Limb (tissue), 2 donors: ENCODE measurements at regions not wholly inside any gene's neighbourhood (a gene's known extent, or its start where the extent isn't known, plus 50 kb on each side); places are given as distances from the start of the nearest gene placed in this dataset.
A peak's percentile ranks its signal among the peaks of the same experiment; 100 is the strongest.

ENCODE experiments used
- DNase-seq, 2 donors: peaks; one replicate each; pipeline ENCODE4 v3.0.0-alpha.2; 2016; ENCODE audit errors: extremely low spot score in 2 of 2

DNA sequence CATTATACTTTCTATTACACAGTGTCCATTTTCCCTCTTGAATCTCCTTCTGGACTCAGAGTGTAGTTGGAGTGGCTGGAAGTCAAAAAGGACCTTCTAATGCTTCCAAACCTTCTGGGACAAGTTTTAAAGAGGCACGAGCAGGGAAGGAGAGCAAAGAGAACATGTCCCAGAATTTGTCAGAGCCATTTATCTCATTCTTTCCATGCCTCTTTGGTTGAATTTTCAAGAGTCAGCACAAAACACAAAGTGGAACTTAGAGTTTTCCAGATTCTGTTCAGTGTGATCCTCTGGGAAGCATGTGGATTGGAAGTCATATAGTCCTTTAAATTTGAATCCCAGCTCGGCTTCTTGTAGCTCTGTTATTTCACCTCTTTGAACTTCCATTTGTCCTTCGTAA is 138.2 kb upstream of the PWP1 start:
- DNase-seq = no peak

- no peak for DNase-seq
These were observed 135.7 kb upstream of the PWP1 start for GRCh38 chr12:107549651-107550480.

DNA sequence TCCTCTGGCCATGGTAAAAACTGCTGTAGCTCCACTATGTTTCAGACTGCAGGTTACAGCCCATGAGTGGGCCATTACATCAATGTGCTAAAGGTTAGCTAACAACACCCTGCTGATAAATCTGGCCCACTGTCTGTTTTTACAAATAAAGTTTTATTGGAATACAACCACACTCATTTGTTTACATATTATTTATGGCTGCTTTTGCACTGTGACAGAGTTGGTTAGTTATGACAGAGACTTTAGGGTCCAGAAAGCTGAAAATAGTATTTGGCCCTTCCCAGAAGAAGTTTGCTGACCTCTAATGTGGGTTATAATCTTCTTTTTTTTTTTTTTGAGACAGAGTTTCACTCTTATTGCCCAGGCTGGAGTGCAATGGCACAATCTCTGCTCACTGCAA is 134.2 kb upstream of the PWP1 start:
- no peak for DNase-seq

DNA sequence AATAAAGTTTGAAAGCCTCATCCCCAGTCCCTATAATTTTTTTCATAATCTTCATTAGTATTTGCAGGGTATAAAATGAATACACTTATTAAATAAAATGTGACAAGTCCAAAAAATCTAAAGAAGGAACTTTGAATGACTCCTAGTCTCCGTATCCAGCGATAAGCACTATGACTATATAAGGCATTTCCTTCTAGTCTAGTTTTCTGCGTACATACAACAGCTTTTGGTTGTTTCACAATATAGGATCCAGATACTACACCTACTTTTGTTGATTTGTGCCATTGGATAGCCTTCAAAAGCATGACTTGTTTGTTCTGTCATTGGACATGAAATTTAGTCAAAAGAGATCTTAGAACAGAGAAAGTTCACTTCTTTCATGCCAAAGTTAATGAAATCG is 133.3 kb upstream of the PWP1 start:
- no peak for DNase-seq

DNA sequence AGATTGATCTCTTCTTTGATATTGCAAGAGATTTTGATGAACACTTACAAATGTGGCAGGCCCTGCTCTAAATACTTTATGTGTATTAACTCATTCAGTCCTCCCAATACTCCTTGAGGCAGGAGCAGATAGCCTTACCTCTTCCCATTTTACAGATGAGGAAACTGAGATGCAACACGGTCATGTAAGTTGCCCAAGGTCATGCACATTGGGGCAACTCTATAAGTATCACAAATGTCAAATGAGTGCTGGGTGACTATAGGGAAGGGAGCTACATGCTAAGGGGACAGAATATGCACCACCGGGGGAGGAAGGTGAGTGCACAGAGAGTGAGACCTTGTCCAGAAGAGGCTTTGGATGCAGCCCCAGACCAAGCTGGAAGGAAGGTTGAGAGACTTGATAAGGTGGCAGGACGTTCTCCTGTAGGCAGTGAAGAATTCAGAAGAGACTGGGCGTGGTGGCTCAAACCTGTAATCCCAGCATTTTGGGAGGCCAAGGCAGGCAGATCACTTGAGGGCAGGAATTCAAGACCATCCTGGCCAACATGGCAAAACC is 132.3 kb upstream of the PWP1 start:
- DNase-seq = no peak

DNA sequence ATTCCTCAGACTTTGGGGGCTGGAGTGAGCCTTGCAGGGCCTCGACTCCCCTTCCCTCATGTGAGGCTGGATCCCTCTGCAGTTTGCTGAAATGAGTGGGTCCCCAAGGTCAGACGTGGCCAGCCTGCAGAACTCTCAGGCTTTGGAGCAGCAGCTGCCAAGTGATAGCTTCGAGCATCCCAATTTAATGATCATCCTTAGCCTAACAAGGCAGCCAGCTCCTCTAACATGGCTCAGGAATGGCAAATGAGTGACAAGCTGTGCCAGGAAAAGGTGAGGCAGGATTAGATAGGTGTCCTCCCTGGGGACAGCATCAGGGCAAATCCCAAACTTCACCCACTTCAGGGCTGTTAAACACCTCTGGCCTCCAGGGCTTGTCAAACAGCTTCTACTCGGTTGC is 130.7 kb upstream of the PWP1 start:
- DNase-seq = no peak

GRCh38 chr12:107557026-107557425 is 128.6 kb upstream of the PWP1 start:
- DNase-seq = no peak

DNA sequence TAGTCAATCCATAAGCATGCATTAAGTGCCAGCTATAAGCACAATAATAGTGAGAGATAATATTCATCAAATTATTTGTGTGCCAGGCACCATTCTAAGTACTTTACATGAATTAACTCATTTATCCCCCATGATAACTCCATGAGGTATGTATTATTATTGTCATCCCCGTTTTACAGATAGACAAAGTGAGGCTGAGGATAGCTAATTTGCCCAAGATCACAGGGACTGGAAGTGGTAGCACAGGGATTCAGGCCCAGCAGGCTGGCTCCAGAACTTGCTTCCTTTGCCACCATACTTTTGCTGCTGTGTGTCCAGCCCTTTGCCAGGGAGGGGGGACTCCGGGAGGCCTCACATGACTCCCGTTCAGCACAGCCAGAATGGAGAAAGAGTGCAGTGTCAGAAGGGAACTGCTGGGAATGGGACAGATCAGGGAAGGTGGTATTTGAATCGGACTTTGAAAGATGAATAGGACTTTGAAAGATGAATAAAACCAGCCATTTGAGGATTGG is 128.0 kb upstream of the PWP1 start:
- DNase-seq = no peak

- peak in 1 of 2 donors; percentile 13 for DNase-seq
These were observed 127.3 kb upstream of the PWP1 start for GRCh38 chr12:107558141-107558815.

DNA sequence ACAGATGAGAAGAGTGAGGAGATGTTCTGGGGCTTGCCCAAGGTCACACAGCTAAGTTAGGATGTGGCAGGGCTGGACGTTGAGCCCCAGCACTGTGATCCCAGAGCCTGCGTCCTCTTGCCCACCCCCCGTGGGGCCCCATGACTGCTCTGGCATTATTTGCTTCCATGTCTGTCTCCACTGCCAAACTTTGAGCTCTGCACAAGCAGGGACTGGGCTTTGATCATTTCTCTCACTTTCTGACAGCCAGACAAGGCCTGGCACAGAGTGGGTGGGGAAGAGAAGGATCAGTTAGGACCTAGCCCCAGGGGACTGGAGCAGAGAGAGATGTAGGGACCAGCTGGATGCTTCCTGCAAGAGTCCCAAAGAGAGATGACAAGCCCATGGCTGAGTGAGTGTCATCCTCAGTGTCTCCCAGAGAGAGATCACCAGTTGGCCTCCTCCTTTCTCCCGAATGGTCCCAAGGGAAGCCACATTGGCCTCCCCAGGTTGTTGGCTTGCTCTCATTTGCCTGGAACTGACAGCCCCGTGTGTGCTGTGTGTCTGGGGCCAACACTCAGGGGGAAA is 126.7 kb upstream of the PWP1 start:
- peak in 1 of 2 donors; percentile 24 for DNase-seq

DNA sequence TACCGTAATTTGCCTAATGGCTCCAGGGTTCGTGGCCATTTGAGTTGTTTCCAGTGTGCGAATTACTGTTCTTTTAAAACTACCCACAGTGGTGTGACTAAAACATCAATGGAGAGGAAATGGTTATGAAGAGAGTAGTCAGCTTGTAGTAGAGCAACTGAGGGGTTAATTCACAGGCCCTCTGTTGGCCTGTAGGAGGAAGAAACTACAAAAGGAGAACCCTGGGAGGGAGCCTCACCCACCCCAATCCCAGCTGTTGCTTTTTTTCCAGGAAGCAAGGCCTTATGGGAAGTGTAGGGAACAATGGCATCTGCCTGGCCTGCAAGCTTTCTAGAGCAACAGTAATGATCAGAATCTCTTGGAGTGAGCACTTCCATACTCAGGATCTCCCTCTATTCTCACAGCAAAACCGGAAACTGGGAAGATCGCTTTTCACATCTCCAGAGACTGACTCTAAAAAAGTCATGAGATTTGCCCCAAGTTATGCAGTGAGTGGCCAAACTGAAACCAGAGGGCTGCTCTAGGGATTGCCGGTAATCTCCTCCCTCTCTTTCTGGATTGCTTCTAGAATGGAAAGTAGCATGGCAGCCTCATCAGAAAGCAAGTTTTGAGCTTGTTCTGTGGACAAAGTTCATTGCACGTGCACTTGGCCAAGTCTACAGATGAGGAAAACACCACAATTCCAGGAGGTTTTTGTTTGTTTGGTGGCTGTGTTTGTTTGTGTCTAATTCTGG is 125.3 kb upstream of the PWP1 start:
- peak in 1 of 2 donors; percentile 20 for DNase-seq

DNA sequence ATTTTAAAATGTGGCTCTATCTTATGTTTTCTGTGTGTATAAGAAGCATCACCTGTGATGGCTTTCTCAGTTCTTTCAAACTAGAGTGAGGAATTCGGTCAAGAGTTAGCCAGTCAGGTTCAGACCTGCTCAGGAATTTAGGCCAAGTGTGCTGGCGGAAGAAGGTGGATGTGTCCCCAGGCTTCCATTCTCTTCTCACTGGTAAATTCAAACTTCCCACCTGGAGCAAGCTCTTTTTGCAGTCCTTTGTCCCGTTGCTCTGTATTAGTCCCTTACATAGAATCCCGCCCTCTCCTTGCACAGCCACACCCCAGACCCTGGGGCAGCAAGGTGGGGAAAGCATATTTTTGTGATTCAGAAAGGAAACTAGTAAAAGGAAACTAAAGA is 124.7 kb upstream of the PWP1 start:
- peak in 1 of 2 donors; percentile 21 for DNase-seq

DNA sequence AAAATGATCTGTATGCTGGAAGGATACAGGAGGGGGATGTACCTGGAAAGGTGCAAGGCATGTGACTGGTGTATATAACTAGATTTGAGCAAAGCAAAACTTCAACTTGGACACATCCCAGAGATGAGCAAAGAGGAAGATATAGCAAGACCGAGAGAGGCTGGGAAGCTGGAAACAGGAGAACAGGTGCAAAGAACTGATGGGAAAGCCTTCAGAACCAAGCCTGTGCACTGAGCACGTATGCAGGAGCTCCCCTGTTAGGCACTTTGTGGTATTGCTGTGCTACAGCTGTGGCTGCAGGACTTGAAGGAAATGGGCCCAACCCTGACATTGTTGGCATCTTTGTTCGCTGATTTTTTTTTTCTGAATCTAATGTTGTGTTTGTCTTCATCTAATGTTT is 120.7 kb upstream of the PWP1 start:
- no peak for DNase-seq

GRCh38 chr12:107565551-107565950 is 120.0 kb upstream of the PWP1 start:
- no peak for DNase-seq

GRCh38 chr12:107567876-107568619 is 117.6 kb upstream of the PWP1 start:
- DNase-seq = no peak

GRCh38 chr12:107568718-107569117 is 116.9 kb upstream of the PWP1 start:
- DNase-seq = no peak

DNA sequence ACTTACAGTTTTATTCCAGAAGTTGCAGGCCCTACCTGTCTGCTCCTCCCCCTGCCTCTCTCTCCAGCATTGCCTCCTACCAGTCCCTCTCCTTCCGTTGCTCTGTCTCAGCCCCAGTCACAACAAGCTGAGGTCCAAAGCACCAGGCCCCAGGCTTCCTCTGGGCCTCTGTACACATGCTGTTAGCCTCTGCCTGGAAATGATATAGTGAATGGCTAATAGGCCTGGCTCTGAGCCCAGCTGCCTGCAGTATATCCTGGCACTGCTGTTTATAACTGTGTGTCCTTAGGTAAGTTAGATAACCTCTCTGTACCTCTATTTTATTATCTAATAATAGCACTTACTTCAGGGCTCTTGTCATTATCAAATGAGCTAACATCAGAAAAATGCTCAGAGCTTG is 114.9 kb upstream of the PWP1 start:
- no peak for DNase-seq

GRCh38 chr12:107571492-107571891 is 114.1 kb upstream of the PWP1 start:
- DNase-seq = no peak

GRCh38 chr12:107574691-107575090 is 110.9 kb upstream of the PWP1 start:
- no peak for DNase-seq

GRCh38 chr12:107580750-107581618 is 104.6 kb upstream of the PWP1 start:
- peak in 1 of 2 donors; percentile 54 for DNase-seq
